ENCODE measurements at regions not wholly inside any gene's neighbourhood (a gene's known extent, or its start where the extent isn't known, plus 50 kb on each side); places are given as distances from the start of the nearest gene placed in this dataset.
"Not testable (repeated sequence)": the region's sequence is repeated elsewhere in the genome, so short reads cannot be mapped to it uniquely, and the experiment has no call there.

GRCh38 chr6:141780296-141780695, 352.4 kb upstream of the GJE1 start:
- no peak for DNase-seq (ENCODE audit: low read depth)

GRCh38 chr6:141764388-141764787, 368.3 kb upstream of the GJE1 start:
- no peak for DNase-seq (ENCODE audit: low read depth)

- no peak for DNase-seq (ENCODE audit: low read depth)
Measured at GRCh38 chr6:141758430-141758829, 374.3 kb upstream of the GJE1 start.

GRCh38 chr6:141753180-141753579, 379.5 kb upstream of the GJE1 start:
- DNase-seq (ENCODE audit: low read depth), result no peak

DNA sequence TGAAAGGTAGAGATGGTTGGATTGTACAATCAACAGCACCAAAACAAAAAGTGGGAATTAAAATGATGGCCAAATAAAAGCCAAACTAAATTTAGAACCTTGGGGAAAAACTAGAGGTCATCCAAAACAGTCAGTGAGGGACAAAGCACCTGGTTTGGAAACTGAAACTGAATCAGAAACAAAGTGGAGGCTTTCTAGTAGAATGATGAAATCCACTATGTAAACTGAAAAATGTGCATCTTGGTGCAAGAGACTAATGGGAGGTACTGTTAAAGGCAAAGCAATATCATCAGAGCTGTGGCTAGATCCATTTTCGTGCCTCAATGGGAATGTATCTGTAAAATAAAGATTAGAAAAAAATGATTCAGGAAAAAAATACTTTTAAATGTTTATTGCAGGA, 380.0 kb upstream of the GJE1 start:
- no peak for DNase-seq (ENCODE audit: low read depth)

DNA sequence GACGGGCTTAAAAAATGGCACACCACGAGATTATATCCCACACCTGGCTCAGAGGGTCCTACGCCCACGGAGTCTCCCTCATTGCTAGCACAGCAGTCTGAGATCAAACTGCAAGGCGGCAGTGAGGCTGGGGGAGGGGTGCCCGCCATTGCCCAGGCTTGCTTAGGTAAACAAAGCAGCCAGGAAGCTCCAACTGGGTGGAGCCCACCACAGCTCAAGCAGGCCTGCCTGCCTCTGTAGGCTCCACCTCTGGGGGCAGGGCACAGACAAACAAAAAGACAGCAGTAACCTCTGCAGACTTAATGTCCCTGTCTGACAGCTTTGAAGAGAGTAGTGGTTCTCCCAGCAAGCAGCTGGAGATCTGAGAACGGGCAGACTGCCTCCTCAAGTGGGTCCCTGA, 386.4 kb upstream of the GJE1 start:
- DNase-seq (ENCODE audit: low read depth), result not testable (repeated sequence)

DNA sequence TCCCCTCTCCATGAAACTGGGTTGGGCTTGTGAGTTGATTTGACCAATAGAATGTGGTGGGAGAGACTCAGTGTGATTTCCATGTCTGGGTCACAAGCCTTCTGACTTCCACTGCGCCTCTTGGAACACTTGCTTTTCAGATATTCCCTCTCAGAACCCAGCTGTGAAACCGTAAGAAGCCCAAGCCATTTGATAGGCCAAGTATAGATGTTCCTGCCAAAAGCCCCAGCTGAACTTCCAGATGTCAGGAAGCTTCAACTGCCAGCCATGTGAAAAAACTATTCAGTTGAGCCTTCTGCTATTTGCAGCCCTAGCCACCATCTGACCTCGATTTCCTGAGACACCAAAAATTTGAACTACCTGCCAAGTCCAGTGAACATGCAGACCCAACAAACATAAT, 387.8 kb upstream of the GJE1 start:
- no peak for DNase-seq (ENCODE audit: low read depth)

DNA sequence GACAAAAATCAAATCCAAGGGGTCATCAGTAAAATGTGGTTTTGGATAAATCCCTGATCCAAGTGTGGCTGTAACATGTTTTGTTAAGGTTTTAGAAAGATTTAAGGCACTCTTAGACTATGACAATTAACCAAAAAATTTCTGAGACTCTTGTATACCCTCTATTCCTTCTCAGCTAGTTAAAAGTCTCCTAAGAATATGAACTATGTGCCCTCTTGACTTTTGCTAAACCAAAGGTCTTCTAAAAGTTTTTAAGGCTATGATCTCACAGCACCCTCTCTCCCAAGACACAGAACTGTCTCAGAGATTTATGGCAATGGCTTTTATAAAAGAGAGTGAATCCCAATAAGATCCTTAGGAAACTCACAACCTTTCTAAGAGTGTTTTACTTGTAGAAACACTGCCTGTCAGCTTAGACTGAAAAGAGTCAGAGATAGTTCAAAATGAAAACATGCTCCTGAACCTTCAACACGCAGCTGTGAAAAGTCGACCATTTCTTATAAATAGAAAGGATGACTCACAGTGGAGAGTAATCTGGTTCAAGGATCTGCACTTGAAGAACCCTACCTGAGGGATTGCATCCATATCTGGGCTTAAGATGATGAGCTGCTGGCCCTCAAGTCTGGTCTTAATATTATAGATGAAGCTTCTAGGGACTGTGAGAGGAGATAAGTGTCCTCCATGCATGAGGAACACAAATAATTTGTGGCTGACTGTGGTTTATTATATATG, 388.4 kb upstream of the GJE1 start:
- no peak for DNase-seq (ENCODE audit: low read depth)

- no peak for DNase-seq (ENCODE audit: low read depth)
Measured at GRCh38 chr6:141736104-141736503, 396.6 kb upstream of the GJE1 start.

DNA sequence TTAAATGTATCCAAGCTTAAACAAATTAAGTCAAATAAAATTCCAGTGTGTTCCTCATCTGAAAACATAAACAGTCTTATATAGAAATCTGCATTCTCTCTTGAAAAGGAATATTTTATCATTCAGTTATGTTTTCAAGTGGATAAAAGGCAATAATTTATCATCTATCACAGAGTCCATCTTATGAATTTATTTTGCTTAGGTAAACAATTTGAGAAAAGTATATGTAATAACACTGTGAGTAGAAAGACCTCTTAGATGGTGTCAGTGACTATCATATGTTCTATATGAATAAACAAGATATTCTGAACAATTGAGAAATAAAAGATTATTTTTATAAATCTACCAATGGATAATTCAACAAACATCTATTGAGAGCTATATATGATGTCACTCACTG, 397.6 kb upstream of the GJE1 start:
- DNase-seq (ENCODE audit: low read depth), result no peak

DNA sequence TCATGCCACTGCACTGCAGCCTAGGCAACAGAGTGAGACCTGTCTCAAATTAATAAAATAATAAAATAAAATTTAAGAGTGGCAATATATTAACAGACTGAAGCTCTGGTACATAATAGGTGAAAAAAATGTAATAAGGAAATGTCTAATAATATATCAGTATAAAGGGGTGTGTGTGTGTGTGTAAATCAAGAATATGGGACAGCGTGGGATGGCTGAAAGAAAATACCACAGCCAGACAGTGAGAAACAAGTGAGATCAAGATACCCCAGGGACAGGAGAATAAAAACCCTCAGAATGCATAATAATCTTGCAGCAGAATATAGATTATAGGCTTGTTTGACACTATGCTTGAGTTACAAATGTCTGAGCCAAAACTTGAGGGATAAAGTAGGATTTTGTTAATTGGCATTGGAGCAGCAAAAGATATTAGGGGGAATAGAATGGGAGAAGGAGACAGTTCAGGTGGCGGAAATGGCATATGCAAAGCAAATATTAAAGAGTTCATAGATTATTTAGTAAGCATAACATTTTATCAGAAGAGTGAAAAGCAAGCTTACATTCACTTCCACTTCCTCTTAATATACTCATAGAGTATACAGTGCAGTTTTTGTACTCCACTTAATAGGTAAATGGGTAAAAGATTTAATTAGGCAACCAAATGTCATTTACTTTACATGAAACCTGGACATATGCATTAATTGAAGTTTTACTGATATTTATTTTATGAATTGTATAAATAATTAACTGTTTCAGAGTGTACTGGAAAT, 398.5 kb upstream of the GJE1 start:
- no peak for DNase-seq (ENCODE audit: low read depth)

DNA sequence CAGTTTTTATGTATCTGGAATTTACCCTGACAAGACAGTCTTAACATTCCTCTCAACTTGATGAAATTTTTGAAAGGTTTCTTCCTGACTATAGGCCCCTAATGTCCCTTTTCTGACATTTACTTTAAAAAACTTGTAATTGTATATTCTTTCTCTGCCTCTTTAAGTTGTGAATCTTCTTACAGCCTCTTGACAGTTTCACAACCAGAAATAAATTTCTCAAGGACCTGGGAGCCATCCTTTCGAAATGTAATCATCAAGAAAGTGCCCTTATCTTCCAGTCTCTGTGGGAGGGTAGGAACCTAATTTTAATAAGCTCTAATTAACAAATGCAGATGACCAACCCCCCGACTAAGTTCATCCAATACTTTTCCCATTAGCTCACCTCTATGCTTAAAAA, 403.6 kb upstream of the GJE1 start:
- no peak for DNase-seq (ENCODE audit: low read depth)

- no peak for DNase-seq (ENCODE audit: low read depth)
Measured at GRCh38 chr6:141728330-141728729, 404.4 kb upstream of the GJE1 start.

GRCh38 chr6:141726248-141726647, 406.5 kb upstream of the GJE1 start:
- DNase-seq (ENCODE audit: low read depth), result no peak

GRCh38 chr6:141724731-141725130, 408.0 kb upstream of the GJE1 start:
- DNase-seq (ENCODE audit: low read depth), result no peak

DNA sequence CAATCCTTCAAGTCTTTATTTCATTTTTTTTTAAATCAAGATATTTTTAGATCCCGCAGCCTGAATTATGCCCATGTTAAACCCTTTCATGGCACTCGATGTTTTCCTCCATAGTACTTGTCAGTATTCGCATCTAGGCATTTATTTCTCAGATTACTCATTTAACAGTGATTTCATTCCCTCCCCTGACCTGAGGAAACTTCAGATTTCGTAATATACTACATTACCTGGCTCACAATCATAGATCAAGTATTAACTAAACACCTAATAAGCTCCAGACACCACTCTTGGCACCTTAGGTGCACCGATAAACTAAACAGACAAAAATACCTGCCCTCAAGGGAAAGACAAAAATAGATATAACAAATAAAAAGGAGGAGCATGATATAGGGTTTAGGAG, 413.2 kb upstream of the GJE1 start:
- DNase-seq (ENCODE audit: low read depth), result no peak

DNA sequence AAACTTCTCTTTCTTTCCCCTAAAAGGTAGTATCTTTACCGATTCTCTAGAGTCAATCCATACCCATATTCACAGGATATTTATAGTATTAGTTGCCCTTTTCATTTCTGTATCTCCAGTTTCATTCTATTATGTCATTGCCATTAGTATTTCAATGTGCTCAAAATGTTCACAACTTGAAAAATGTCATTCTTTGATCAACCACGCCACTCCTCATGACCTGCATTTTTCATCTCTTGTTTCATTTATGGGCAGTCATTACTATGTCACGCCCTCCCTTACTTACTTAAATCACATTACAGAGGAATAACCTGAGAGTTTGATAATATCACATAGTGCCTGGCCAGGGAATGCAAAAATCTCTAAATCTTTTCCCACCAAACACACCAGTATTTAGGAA, 427.3 kb upstream of the GJE1 start:
- DNase-seq (ENCODE audit: low read depth), result no peak

DNA sequence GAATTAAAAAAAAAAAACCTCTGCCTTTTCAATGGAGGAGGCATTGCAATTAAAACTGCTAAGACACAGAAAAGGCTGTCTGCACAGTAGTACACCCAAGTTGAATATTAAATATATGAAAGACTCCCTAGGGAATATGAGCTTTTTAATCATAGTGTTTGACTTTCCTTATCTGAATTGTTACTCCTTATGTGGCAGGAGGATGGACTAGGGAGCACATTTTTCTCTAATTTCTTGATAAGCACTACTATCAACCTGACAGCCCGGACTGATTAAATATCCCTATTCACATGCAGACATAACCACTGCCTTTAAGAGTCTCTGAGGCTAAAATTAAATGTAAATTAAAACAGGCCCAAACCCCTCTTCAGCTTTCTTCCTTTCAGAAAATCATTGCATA, 428.6 kb upstream of the GJE1 start:
- DNase-seq (ENCODE audit: low read depth), result no peak

DNA sequence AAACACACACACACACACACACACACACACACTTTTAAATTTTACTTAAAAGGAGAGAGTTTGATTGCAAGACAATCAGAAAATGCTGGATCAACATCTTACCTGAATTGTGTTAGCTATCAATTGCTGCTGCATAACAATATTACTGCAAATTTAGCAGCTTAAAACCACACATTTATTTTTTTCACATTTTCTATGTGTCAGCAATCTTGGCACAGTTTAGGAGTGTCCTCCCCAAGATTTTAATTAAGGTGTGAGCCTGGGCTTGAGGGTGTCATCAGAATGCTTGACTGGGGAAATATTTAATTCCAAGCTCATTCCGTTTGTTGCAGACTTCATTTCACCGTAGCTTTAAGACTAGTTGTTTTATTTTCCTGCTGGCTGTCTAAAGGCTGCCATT, 431.0 kb upstream of the GJE1 start:
- no peak for DNase-seq (ENCODE audit: low read depth)

DNA sequence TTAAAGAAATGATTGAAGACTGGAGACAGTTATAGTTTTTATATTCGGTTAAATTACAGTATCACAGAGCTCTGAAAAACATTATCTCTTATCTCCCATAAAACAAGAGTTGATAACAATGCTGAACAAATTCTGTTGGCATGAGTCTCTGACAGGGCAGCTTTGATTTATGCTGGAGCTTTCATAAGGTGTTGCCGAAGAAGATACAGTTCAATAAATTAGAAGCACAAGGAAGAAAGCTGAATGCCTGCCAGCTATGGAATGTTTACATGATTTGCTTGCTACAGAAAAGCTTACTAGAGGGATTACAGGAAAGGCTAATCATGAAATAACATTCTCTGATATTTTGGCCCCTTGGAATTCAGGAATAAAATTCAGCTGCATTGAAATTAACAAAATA, 431.9 kb upstream of the GJE1 start:
- DNase-seq (ENCODE audit: low read depth), result no peak

- DNase-seq (ENCODE audit: low read depth), result no peak
Measured at GRCh38 chr6:141688916-141689315, 443.8 kb upstream of the GJE1 start.

- DNase-seq (ENCODE audit: low read depth), result no peak
Measured at GRCh38 chr6:141685416-141685815, 447.3 kb upstream of the GJE1 start.

- DNase-seq (ENCODE audit: low read depth), result no peak
Measured at GRCh38 chr6:141682391-141682790, 450.3 kb upstream of the GJE1 start.

Measured in T-helper 22 cell (primary cell).